Spleen (tissue), 11 donors: ENCODE measurements at regions not wholly inside any gene's neighbourhood (a gene's known extent, or its start where the extent isn't known, plus 50 kb on each side); places are given as distances from the start of the nearest gene placed in this dataset.

Experiments
- DNase-seq: peaks from one replicate; pipeline ENCODE4 v3.0.0-alpha.2; 2020
- H3K27ac ChIP-seq, 8 donors: fragments of 200-600 bp; sonication (generic) in 7 of 8; 1 replicate in 4 of 8; 2 replicates in 4 of 8; pipeline versions ENCODE4 v1.5.0 to v1.8.0; 2016 to 2021; ENCODE audit warnings: inconsistent platforms in 4 of 8, mild to moderate bottlenecking in 4 of 8, moderate library complexity in 1 of 8
- H3K27me3 ChIP-seq, 7 donors: fragments of 200-600 bp; sonication (generic) in 6 of 7; replicated peaks in 1 of 7; 1 replicate in 4 of 7; 2 replicates in 3 of 7; pipeline versions ENCODE4 v1.5.0 to v1.8.0; 2016 to 2021; ENCODE audit warnings: inconsistent platforms in 3 of 7, mild to moderate bottlenecking in 1 of 7
- H3K36me3 ChIP-seq, 6 donors: fragments of 200-600 bp; sonication (generic) in 5 of 6; 1 replicate in 4 of 6; 2 replicates in 2 of 6; pipeline versions ENCODE4 v1.5.0 to v1.8.0; 2016 to 2021; ENCODE audit warnings: inconsistent platforms in 2 of 6
- H3K4me1 ChIP-seq, 6 donors: fragments of 200-600 bp; sonication (generic) in 5 of 6; 1 replicate in 3 of 6; 2 replicates in 3 of 6; pipeline versions ENCODE4 v1.5.0 to v1.8.0; 2016 to 2021; ENCODE audit warnings: inconsistent platforms in 3 of 6
- H3K4me3 ChIP-seq, 8 donors: fragments of 200-600 bp; sonication (generic) in 7 of 8; 1 replicate in 4 of 8; 2 replicates in 4 of 8; pipeline versions ENCODE4 v1.5.0 to v1.8.0; 2016 to 2021; ENCODE audit warnings: inconsistent platforms in 4 of 8, mild to moderate bottlenecking in 4 of 8, moderate library complexity in 2 of 8
- H3K9me3 ChIP-seq, 8 donors: fragments of 200-600 bp; sonication (generic) in 7 of 8; 1 replicate in 4 of 8; 2 replicates in 4 of 8; pipeline versions ENCODE4 v1.5.0 to v1.8.0; 2016 to 2021; ENCODE audit warnings: inconsistent platforms in 4 of 8
- POLR2A ChIP-seq, 3 donors: fragments of 450-650 bp; IDR thresholded peaks; one replicate each; pipeline ENCODE4 v1.5.1; 2017; ENCODE audit warnings: antibody characterized with exemption in 3 of 3, mild to moderate bottlenecking in 1 of 3
- POLR2AphosphoS5 ChIP-seq, 3 donors: sonication (generic); formaldehyde crosslinking; IDR thresholded peaks; one replicate each; pipeline ENCODE4 v1.5.1; 2017; ENCODE audit warnings: antibody characterized with exemption in 3 of 3
- WGBS, 5 donors: extraction: QIAGEN DNeasy Blood & Tissue Kit in 3 of 5; methylation state at CpG; one replicate each; pipeline versions ENCODE4 v1.1.5 to v1.1.7; 2013 to 2018; 5-methylcytosine and 5-hydroxymethylcytosine counted together
- intact Hi-C: fragments of 100-400 bp; cut with DNase I; formaldehyde crosslinking; loops from one replicate; pipeline ENCODE4 v1.15.0; 2023; ENCODE audit warnings: low total_unique reads
- TF ChIP-seq, protein P1 (sequence below), 11 experiments: fragments of 200-600 bp in 7 of 11; fragments of 450-650 bp in 4 of 11; sonication (generic) in 4 of 11; IDR thresholded peaks in 8 of 11; conservative IDR thresholded peaks in 3 of 11; 1 replicate in 7 of 11; 2 replicates in 4 of 11; pipeline versions ENCODE4 v1.4.0 to v1.8.0; 2016 to 2021; ENCODE audit warnings: antibody characterized with exemption in 11 of 11, inconsistent platforms in 4 of 11, mild to moderate bottlenecking in 1 of 11
- donor health status: healthy with polysubstance abuse.
- donor health status: DM: no; HTN: no; CAD: no; lungs with moderate emphysema.
- donor health status: DM: no; HTN: no; CAD: no.
- donor health status: Bipolar disorder and iron deficiency.
- donor health status: healthy.
- donor health status: DM: no; HTN: no; CAD: no.
- donor health status: DM: yes; HTN: yes; CAD: no.

DNA sequence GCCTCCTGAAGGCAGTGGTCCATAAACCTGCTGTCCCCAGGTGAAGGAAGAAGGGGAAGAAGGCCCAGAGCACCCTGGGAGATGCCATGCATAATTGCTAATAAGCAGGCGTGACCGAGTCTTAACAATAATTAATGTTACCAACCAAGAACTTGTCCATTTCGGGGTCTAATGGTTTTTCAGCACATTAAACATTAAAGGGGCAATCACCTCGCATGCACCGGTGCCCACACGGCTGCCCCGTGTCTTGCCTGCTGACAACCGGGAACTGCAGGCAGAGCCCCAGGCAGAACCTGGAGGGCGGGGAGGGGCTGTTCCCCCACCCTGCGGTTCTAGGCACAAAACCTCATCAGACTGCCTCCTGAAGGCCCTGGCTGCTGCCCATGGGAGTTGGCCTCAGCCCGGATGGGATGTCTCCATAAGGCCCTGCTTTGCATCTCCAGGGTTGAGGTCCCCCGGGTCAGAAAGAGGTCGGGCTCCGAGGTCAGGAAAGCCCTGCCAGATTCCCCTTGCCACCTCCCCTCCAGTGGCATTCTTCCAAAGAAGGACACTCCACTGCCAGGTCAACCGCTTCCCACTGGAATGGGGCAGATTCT, 169.0 kb downstream of the BUD13 start:
- no peak overlapping the region for H3K27ac ChIP-seq
- intact Hi-C loops, result no loop called here
- H3K4me1 ChIP-seq, result no peaks in the 10 kb centered on the region
- H3K27me3 ChIP-seq, result peaks cover 0 to 45% (median 0%) of the 10 kb centered on the region in 7 donors
- TF ChIP-seq POLR2A (IDR thresholded peaks at IDR 0.05), result no peak
- TF ChIP-seq, protein P1, sequence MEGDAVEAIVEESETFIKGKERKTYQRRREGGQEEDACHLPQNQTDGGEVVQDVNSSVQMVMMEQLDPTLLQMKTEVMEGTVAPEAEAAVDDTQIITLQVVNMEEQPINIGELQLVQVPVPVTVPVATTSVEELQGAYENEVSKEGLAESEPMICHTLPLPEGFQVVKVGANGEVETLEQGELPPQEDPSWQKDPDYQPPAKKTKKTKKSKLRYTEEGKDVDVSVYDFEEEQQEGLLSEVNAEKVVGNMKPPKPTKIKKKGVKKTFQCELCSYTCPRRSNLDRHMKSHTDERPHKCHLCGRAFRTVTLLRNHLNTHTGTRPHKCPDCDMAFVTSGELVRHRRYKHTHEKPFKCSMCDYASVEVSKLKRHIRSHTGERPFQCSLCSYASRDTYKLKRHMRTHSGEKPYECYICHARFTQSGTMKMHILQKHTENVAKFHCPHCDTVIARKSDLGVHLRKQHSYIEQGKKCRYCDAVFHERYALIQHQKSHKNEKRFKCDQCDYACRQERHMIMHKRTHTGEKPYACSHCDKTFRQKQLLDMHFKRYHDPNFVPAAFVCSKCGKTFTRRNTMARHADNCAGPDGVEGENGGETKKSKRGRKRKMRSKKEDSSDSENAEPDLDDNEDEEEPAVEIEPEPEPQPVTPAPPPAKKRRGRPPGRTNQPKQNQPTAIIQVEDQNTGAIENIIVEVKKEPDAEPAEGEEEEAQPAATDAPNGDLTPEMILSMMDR (IDR thresholded peaks at IDR 0.05 in 8 of 11, conservative IDR thresholded peaks at IDR 0.05 in 3 of 11), result no peak
- TF ChIP-seq POLR2AphosphoS5 (IDR thresholded peaks at IDR 0.05), result no peak
- H3K36me3 ChIP-seq, result no peaks in the 10 kb centered on the region
- no peak for DNase-seq
- 81 to 89% (median 84%) methylated on average over 10 to 15 of the region's 15 CpGs for WGBS, 5 donors
- no peak overlapping the region for H3K4me3 ChIP-seq
- H3K9me3 ChIP-seq, result no peaks in the 10 kb centered on the region

DNA sequence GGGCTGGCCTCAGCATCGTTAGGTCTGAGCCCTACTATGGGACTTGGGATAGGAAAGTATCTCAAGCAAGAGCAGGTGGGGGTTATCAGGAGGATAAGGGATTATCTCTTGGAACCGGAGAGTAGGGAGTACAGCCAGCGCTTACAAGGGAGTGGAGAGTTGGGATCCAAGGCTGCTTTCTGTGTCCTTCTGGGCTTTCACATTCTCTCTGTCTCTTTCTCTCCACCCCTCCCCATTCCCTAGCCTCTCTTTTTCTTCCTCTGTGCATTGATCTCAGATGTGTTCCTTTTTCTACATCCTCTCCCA, 170.2 kb downstream of the BUD13 start:
- no peaks in the 10 kb centered on the region for H3K9me3 ChIP-seq
- no peaks in the 10 kb centered on the region for H3K4me1 ChIP-seq
- DNase-seq, result no peak
- H3K27ac ChIP-seq, result no peak overlapping the region
- intact Hi-C loops, result no loop called here
- TF ChIP-seq POLR2A (IDR thresholded peaks at IDR 0.05) (no peak), POLR2AphosphoS5 (IDR thresholded peaks at IDR 0.05) (no peak)
- TF ChIP-seq, protein P1 (IDR thresholded peaks at IDR 0.05 in 8 of 11, conservative IDR thresholded peaks at IDR 0.05 in 3 of 11), result no peak
- H3K36me3 ChIP-seq, result no peaks in the 10 kb centered on the region
- WGBS, 5 donors, result 72 to 87% (median 79%) methylated on average over 3 of the region's 3 CpGs
- H3K27me3 ChIP-seq, result peaks cover 0 to 49% (median 0%) of the 10 kb centered on the region in 7 donors
- H3K4me3 ChIP-seq, result no peak overlapping the region

DNA sequence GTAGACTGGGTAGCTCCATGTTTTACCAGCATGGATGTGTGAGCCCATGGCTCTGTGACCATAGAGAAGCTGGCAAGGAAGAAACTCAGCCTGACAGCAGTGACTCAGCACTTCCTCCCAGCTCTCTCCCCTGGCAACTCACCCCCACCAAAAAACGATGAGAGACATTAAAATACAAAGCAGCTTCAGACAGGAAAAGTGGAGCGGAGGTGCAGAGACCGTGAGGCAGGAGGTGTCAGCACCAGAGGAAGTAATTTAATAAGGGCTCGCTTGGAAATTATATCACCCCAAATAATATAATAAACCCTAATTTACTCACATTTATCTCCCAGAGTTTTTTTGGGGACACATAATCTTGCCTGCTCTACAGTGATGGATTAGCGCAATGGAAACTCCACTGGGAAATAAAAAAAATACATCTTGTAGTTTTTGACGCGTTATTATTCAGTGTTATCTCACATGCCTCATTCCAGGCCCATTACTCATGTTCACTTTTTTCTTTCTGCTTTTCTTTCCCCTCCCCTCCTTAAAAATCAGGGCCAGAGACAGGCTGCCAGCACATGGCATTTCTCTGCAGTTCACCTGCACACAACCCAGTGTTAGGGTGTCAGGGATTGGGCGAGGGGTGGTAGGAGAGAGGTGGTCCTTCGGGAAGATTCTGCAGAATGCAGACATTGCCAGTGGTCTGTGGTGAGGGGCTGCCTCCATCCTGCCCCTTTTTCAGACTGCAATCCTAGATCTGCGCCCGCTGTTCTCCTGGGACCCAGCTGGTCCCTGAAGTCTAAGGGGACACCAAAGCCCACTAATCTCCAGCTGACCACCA, 170.8 kb downstream of the BUD13 start:
- Histone ChIP-seq H3K9me3 (no peaks in the 10 kb centered on the region), H3K27ac (no peak overlapping the region), H3K4me3 (no peak overlapping the region), H3K4me1 (no peaks in the 10 kb centered on the region), H3K36me3 (no peaks in the 10 kb centered on the region), H3K27me3 (peaks cover 0 to 44% (median 0%) of the 10 kb centered on the region in 7 donors)
- 41 to 58% (median 50%) methylated on average over 9 to 11 of the region's 11 CpGs for WGBS, 5 donors
- intact Hi-C loops, result no loop called here
- TF ChIP-seq POLR2AphosphoS5 (IDR thresholded peaks at IDR 0.05) (no peak), POLR2A (IDR thresholded peaks at IDR 0.05) (no peak)
- TF ChIP-seq, protein P1 (IDR thresholded peaks at IDR 0.05 in 8 of 11, conservative IDR thresholded peaks at IDR 0.05 in 3 of 11), result no peak
- no peak for DNase-seq

- no peaks in the 10 kb centered on the region for H3K9me3 ChIP-seq
- DNase-seq, result no peak
- H3K4me1 ChIP-seq, result no peaks in the 10 kb centered on the region
- H3K27me3 ChIP-seq, result peaks cover 0 to 37% (median 0%) of the 10 kb centered on the region in 7 donors
- intact Hi-C loops, result no loop called here
- no peak overlapping the region for H3K27ac ChIP-seq
- TF ChIP-seq POLR2A (IDR thresholded peaks at IDR 0.05), result no peak
- TF ChIP-seq, protein P1 (IDR thresholded peaks at IDR 0.05 in 8 of 11, conservative IDR thresholded peaks at IDR 0.05 in 3 of 11), result no peak
- TF ChIP-seq POLR2AphosphoS5 (IDR thresholded peaks at IDR 0.05), result no peak
- H3K36me3 ChIP-seq, result no peaks in the 10 kb centered on the region
- H3K4me3 ChIP-seq, result no peak overlapping the region
- WGBS, 5 donors, result 70 to 79% (median 72%) methylated on average over 4 of the region's 4 CpGs
Measured at GRCh38 chr11:116600930-116601329, 171.9 kb downstream of the BUD13 start.
